Stomach smooth muscle (tissue), 2 donors: ENCODE measurements at regions not wholly inside any gene's neighbourhood (a gene's known extent, or its start where the extent isn't known, plus 50 kb on each side); places are given as distances from the start of the nearest gene placed in this dataset.
"Not testable (repeated sequence)": the region's sequence is repeated elsewhere in the genome, so short reads cannot be mapped to it uniquely, and the experiment has no call there.

ENCODE experiments used
- H3K27ac ChIP-seq: one replicate; pipeline ENCODE4 v1.7.0; 2013; ENCODE audit warnings: mild to moderate bottlenecking, low read length, inconsistent platforms
- H3K27me3 ChIP-seq, 2 donors: one replicate each; pipeline ENCODE4 v1.7.0; 2013; ENCODE audit warnings: low read length in 2 of 2; ENCODE audit not compliant: insufficient read depth in 2 of 2, control insufficient read depth in 1 of 2
- H3K36me3 ChIP-seq, 2 donors: one replicate each; pipeline ENCODE4 v1.7.0; 2013; ENCODE audit warnings: low read length in 2 of 2; ENCODE audit not compliant: control insufficient read depth in 2 of 2, insufficient read depth in 2 of 2
- H3K4me1 ChIP-seq: one replicate; pipeline ENCODE4 v1.7.0; 2013; ENCODE audit warnings: low read length; ENCODE audit not compliant: control insufficient read depth, insufficient read depth
- H3K4me3 ChIP-seq, 2 donors: one replicate each; pipeline ENCODE4 v1.7.0; 2013; ENCODE audit warnings: low read length in 2 of 2
- H3K9ac ChIP-seq, 2 donors: one replicate each; pipeline ENCODE4 v1.7.0; 2013; ENCODE audit warnings: low read length in 2 of 2, mild to moderate bottlenecking in 1 of 2
- H3K9me3 ChIP-seq, 2 donors: one replicate each; pipeline ENCODE4 v1.7.0; 2013; ENCODE audit warnings: low read length in 2 of 2; ENCODE audit not compliant: control insufficient read depth in 2 of 2
- donor health status: healthy.
- donor health status: Pancreatic carcinoma.

DNA sequence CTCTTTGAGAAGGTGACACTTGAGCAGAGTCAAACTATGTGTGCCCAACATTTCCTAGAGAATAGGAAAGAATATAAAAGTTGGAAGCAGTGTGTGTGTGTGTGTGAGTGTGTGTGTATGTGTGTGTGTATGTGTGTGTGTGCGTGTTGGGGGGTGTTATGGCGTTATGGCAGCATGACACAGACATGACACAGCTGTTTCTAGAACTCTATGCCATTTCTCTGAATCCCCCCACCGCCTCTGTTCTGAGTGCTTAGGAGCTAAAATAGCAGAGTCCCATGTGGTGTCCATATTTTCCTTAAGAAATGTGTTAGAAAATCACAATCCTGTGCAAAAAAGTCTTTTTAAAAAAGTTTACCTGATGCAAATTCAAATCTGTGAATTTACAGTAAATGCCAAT lies 556.1 kb downstream of the RWDD3 start:
- no peaks in the 10 kb centered on the region for H3K9me3 ChIP-seq

DNA sequence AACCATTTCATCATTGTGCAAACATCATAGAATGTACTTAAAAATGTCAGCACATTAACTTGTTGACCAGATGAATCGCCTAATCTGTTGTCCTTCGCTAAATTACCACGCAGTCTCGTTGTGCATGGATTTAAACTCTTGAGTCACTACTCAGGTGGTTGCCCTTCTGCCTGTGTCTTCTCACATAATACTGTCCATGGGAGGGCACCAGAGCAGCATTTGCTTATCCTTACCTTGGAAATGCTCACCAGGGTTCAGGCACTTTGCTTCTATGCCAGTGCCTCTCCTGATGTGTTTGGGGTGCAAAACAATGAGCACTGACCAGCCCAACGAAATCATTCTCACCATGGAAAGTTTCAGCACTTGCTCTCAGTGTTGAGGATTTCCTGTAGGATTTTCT lies 559.9 kb downstream of the RWDD3 start:
- no peaks in the 10 kb centered on the region for H3K9me3 ChIP-seq
- no peaks in the 10 kb centered on the region for H3K4me1 ChIP-seq
- no peaks in the 10 kb centered on the region for H3K36me3 ChIP-seq
- H3K4me3 ChIP-seq: no peak overlapping the region
- H3K27me3 ChIP-seq: no peaks in the 10 kb centered on the region
- H3K9ac ChIP-seq: no peak overlapping the region
- no peak overlapping the region for H3K27ac ChIP-seq

More for the DNA sequence above, 556.1 kb downstream of the RWDD3 start:
- Histone ChIP-seq H3K4me1 (no peaks in the 10 kb centered on the region), H3K36me3 (no peaks in the 10 kb centered on the region), H3K9ac (no peak overlapping the region), H3K27ac (no peak overlapping the region), H3K27me3 (no peaks in the 10 kb centered on the region), H3K4me3 (no peak overlapping the region)

DNA sequence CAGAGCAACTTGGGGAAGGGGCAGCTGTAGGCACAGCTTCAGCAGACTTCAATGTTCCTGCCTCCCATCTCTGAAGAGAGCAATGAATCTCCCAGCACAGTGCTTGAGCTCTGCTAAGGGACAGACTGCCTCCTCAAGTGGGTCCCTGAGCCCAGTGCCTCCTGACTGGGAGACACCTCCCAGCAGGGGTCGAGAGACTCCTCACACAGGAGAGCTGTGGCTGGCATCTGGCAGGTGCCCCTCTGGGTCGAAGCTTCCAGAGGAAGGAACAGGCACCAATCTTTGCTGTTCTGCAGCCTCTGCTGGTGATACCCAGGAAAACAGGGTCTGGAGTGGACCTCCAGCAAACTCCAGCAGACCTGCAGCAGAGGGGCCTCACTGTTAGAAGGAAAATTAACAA lies 563.8 kb downstream of the RWDD3 start:
- H3K9ac ChIP-seq, H3K27ac ChIP-seq, H3K9me3 ChIP-seq, H3K27me3 ChIP-seq, H3K4me1 ChIP-seq, H3K36me3 ChIP-seq, H3K4me3 ChIP-seq: not testable (repeated sequence)

DNA sequence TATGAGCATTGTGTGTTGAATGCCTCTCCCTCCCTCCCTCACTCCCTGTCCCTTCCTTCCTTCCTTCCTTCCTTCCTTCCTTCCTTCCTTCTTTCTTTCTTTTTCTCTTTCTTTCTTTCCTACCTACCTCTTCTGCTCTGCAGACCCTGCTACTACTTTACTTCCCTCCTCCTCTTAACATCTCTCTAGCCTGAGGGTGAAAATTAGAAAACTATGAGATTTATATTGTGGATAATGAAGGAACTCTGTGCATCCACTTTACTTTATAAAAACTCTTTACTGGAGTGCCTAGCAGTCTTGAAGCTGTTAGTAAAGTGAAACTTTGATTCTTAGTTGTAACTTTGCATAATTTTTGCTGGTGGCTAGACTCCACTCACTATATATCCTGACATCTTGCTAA lies 572.2 kb downstream of the RWDD3 start:
- Histone ChIP-seq H3K27me3 (no peaks in the 10 kb centered on the region), H3K4me1 (no peaks in the 10 kb centered on the region), H3K36me3 (no peaks in the 10 kb centered on the region), H3K9ac (no peak overlapping the region), H3K9me3 (no peaks in the 10 kb centered on the region), H3K27ac (no peak overlapping the region), H3K4me3 (no peak overlapping the region)

DNA sequence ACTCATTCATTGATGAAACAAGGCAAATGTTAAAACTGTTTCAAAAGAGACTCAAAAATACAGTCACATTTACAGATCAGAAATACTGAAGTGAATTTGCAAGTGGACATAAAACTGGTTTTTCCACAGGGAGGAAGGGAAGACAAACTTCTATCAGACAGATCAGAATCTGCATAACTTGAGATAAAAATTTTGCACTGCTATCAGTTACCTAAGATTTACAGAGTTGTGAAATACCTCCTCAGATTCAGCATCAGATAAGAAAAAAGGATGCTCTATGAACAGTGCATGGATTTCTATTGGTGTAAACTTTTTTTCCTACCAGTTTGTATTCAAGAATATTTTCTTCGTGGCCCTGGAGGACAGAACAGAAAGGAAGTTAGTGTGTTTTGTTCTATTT lies 575.4 kb downstream of the RWDD3 start:
- Histone ChIP-seq H3K4me3 (no peak overlapping the region), H3K27me3 (no peaks in the 10 kb centered on the region), H3K9ac (no peak overlapping the region), H3K36me3 (no peaks in the 10 kb centered on the region), H3K9me3 (no peaks in the 10 kb centered on the region), H3K4me1 (no peaks in the 10 kb centered on the region), H3K27ac (no peak overlapping the region)

DNA sequence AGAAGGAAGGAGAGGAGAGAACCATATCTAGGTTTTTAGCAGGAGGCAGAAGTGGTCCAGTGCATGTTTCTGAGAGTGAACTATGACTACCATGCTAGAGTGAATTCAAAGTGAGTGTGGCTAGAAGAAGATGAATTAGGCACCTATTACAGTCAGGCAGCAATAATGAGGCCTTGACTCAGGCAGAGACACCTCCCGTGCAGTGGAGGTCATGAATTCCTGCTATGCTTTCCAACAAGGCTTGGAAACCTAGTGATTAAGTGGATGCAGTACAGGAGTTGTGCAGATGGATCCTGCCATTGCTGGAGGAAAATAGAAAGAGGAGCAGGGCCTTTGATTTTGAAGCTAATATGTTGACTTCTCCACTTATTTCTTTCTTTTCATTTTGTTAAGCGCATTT lies 581.5 kb downstream of the RWDD3 start:
- Histone ChIP-seq H3K36me3 (no peaks in the 10 kb centered on the region), H3K27ac (no peak overlapping the region), H3K27me3 (no peaks in the 10 kb centered on the region), H3K9me3 (no peaks in the 10 kb centered on the region), H3K4me1 (no peaks in the 10 kb centered on the region), H3K9ac (no peak overlapping the region), H3K4me3 (no peak overlapping the region)

DNA sequence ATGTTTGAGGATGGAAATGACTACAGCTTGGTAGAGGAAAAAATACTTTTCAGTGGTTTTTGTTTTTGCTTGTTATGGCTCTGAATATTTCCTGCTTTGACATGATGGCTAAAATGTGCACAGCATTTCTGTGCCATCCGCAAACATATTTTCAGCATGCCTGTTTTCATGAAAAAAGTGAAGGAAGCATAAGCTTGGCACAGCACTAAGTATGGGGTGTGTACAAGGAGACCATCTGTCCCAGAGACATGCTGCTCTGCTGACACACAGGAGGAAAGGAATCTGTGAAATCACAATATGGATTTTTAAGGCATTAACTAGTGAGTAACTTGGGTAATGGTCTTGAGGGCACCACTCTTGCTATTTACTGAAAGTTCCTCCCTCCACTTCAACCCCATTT lies 595.5 kb downstream of the RWDD3 start:
- no peaks in the 10 kb centered on the region for H3K36me3 ChIP-seq
- H3K9me3 ChIP-seq: no peaks in the 10 kb centered on the region
- no peaks in the 10 kb centered on the region for H3K27me3 ChIP-seq
- H3K4me3 ChIP-seq: no peak overlapping the region
- no peaks in the 10 kb centered on the region for H3K4me1 ChIP-seq
- no peak overlapping the region for H3K27ac ChIP-seq
- H3K9ac ChIP-seq: no peak overlapping the region

DNA sequence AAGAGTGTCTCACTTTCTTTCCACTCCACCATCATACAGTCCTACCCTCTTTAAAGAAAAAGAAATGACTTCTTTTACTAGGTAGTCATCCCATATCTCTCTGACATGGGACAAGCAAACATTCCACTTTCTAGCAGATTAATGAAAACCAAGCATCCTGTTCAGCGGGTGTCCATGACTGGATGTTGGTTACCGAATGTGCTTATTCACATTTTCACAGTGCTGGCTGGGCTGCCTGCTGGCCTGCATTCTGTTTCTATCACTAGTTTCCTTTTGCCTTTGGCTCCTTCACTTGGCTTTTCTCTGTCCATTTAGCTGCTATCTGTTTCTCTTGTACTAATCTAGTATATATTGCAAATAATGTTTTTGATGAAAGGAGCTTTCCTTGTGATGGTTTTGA lies 598.4 kb downstream of the RWDD3 start:
- H3K4me3 ChIP-seq: no peak overlapping the region
- no peaks in the 10 kb centered on the region for H3K9me3 ChIP-seq
- no peaks in the 10 kb centered on the region for H3K36me3 ChIP-seq
- no peaks in the 10 kb centered on the region for H3K27me3 ChIP-seq
- H3K27ac ChIP-seq: no peak overlapping the region
- no peaks in the 10 kb centered on the region for H3K4me1 ChIP-seq
- H3K9ac ChIP-seq: no peak overlapping the region

DNA sequence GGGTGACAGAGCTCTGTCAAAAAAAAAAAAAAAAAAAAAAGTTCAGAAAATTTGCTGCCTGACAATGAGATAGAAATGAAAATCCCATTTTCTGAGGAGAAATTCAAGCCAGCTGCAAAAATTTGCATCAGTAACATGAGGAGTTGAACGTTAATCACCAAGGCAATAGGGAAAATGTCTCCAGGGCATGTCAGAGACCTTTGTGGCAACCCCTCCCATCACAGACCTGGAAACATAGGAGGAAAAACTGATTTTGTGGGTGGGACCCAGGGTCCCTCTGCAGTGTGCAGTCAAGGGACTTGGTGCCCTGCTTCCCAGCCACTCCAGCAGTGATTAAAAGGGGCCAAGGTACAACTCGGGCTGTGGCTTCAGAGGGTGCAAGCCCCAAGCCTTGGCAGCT lies 615.4 kb downstream of the RWDD3 start:
- Histone ChIP-seq H3K27ac (no peak overlapping the region), H3K9ac (no peak overlapping the region), H3K4me3 (no peak overlapping the region), H3K36me3 (no peaks in the 10 kb centered on the region), H3K27me3 (no peaks in the 10 kb centered on the region), H3K9me3 (no peaks in the 10 kb centered on the region), H3K4me1 (no peaks in the 10 kb centered on the region)

DNA sequence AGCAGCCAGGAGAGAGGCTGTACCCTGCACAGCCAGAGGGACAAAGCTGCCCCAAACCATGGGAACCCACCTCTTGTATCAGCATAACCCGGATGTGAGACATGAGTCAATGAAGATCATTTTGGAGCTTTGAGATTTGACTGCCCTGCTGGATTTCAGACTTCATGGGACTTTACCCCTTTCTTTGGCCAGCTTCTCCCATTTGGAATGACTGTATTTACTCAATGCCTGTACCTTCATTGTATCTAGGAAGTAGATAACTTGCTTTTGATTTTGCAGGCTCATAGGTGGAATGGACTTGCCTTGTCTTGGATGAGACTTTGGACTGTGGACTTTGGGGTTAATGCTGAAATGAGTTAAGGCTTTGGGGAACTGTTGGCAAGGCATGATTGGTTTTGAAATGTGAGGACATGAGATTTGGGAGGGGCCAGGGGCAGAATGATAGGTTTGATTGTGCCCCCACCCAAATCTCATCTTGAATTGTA lies 616.2 kb downstream of the RWDD3 start:
- Histone ChIP-seq H3K27ac (no peak overlapping the region), H3K9me3 (no peaks in the 10 kb centered on the region), H3K4me1 (no peaks in the 10 kb centered on the region), H3K4me3 (no peak overlapping the region), H3K27me3 (no peaks in the 10 kb centered on the region), H3K36me3 (no peaks in the 10 kb centered on the region), H3K9ac (no peak overlapping the region)

DNA sequence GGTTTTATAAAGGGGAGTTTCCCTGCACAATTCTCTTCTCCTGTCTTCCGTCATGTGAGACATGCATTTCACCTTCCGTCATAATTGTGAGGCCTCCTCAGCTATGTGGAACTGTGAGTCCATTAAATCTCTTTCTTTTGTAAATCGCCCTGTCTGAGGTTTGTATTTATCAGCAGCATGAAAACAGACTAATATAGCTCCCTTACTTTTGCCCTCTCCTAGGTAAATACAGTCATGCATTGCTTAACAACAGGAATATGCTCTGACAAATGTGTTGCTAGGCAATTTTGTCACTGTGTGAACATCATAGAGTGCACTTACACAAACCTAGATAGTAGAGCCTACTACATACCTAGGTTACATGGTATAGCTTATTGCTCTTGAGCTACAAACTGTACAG lies 616.8 kb downstream of the RWDD3 start:
- no peak overlapping the region for H3K4me3 ChIP-seq
- no peaks in the 10 kb centered on the region for H3K27me3 ChIP-seq
- H3K9me3 ChIP-seq: no peaks in the 10 kb centered on the region
- H3K36me3 ChIP-seq: no peaks in the 10 kb centered on the region
- no peaks in the 10 kb centered on the region for H3K4me1 ChIP-seq
- H3K27ac ChIP-seq: no peak overlapping the region
- H3K9ac ChIP-seq: no peak overlapping the region
